ENCODE measurements at regions not wholly inside any gene's neighbourhood (a gene's known extent, or its start where the extent isn't known, plus 50 kb on each side); places are given as distances from the start of the nearest gene placed in this dataset.

GRCh38 chr3:67215690-67216089 lies 217.6 kb downstream of the KBTBD8 start:
- no peak overlapping the region for H3K4me3 ChIP-seq (ENCODE audit: low read length)
- TF ChIP-seq CTCF (IDR thresholded peaks at IDR 0.05; ENCODE audit: insufficient read depth, low read depth, low read length, missing control alignments) = no peak
- DNase-seq (ENCODE audit: low read depth) = no peak

GRCh38 chr3:67227030-67227429 lies 228.9 kb downstream of the KBTBD8 start:
- no peak overlapping the region for H3K4me3 ChIP-seq (ENCODE audit: low read length)
- no peak for TF ChIP-seq CTCF (IDR thresholded peaks at IDR 0.05; ENCODE audit: insufficient read depth, low read depth, low read length, missing control alignments)

GRCh38 chr3:67228136-67228535 lies 230.0 kb downstream of the KBTBD8 start:
- DNase-seq (ENCODE audit: low read depth) = no peak
- no peak for TF ChIP-seq CTCF (IDR thresholded peaks at IDR 0.05; ENCODE audit: insufficient read depth, low read depth, low read length, missing control alignments)
- no peak overlapping the region for H3K4me3 ChIP-seq (ENCODE audit: low read length)

More at GRCh38 chr3:67227030-67227429, 228.9 kb downstream of the KBTBD8 start:
- no peak for DNase-seq (ENCODE audit: low read depth)

- DNase-seq (ENCODE audit: low read depth) = no peak
- H3K4me3 ChIP-seq (ENCODE audit: low read length) = no peak overlapping the region
These were observed 234.5 kb downstream of the KBTBD8 start for GRCh38 chr3:67232642-67233041.

GRCh38 chr3:67239353-67239752 lies 241.2 kb downstream of the KBTBD8 start:
- TF ChIP-seq CTCF (IDR thresholded peaks at IDR 0.05; ENCODE audit: insufficient read depth, low read depth, low read length, missing control alignments) = no peak
- no peak overlapping the region for H3K4me3 ChIP-seq (ENCODE audit: low read length)
- DNase-seq (ENCODE audit: low read depth) = no peak

More at GRCh38 chr3:67232642-67233041, 234.5 kb downstream of the KBTBD8 start:
- no peak for TF ChIP-seq CTCF (IDR thresholded peaks at IDR 0.05; ENCODE audit: insufficient read depth, low read depth, low read length, missing control alignments)

GRCh38 chr3:67241084-67241483 lies 243.0 kb downstream of the KBTBD8 start:
- no peak for DNase-seq (ENCODE audit: low read depth)

More at GRCh38 chr3:67241084-67241483, 243.0 kb downstream of the KBTBD8 start:
- H3K4me3 ChIP-seq (ENCODE audit: low read length) = no peak overlapping the region
- no peak for TF ChIP-seq CTCF (IDR thresholded peaks at IDR 0.05; ENCODE audit: insufficient read depth, low read depth, low read length, missing control alignments)
